Gastroesophageal sphincter (tissue), 3 donors: ENCODE measurements at regions not wholly inside any gene's neighbourhood (a gene's known extent, or its start where the extent isn't known, plus 50 kb on each side); places are given as distances from the start of the nearest gene placed in this dataset.

ENCODE experiments used
- EP300 ChIP-seq: sonication (generic); formaldehyde crosslinking; IDR thresholded peaks from one replicate; pipeline ENCODE4 v1.6.1; 2017; ENCODE audit warnings: antibody characterized with exemption, mild to moderate bottlenecking
- POLR2A ChIP-seq, 2 donors: fragments of 450-650 bp; IDR thresholded peaks; one replicate each; pipeline ENCODE4 v1.6.1; 2017; ENCODE audit warnings: antibody characterized with exemption in 2 of 2, mild to moderate bottlenecking in 2 of 2, moderate library complexity in 1 of 2
- POLR2AphosphoS5 ChIP-seq: sonication (generic); formaldehyde crosslinking; IDR thresholded peaks from one replicate; pipeline ENCODE4 v1.6.1; 2017; ENCODE audit warnings: antibody characterized with exemption
- TF ChIP-seq, protein P1 (sequence below), 4 experiments: fragments of 200-600 bp in 2 of 4; fragments of 450-650 bp in 2 of 4; sonication (generic) in 1 of 4; IDR thresholded peaks; one replicate each; pipeline ENCODE4 v1.5.1; 2017 to 2019; ENCODE audit warnings: antibody characterized with exemption in 4 of 4, mild to moderate bottlenecking in 2 of 4, moderate library complexity in 2 of 4

DNA sequence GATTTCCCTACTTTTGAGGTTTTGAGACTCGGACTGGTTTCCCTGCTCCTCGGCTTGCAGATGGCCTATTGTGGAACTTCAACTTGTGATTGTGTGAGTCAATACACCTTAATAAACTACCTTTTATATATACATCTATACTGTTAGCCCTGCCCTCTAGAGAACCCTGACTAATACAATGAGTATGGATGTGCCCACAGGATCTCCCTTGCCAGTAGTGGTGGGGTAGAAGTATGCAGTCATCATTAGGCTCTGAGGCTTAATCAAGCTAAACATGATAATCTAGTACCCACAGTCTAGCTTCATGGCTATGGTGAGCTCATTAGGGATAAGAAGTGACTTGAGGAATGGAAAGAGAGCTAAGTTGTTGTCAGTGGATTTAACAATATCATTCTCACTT, 412.8 kb upstream of the PTGER4 start:
- TF ChIP-seq, protein P1, sequence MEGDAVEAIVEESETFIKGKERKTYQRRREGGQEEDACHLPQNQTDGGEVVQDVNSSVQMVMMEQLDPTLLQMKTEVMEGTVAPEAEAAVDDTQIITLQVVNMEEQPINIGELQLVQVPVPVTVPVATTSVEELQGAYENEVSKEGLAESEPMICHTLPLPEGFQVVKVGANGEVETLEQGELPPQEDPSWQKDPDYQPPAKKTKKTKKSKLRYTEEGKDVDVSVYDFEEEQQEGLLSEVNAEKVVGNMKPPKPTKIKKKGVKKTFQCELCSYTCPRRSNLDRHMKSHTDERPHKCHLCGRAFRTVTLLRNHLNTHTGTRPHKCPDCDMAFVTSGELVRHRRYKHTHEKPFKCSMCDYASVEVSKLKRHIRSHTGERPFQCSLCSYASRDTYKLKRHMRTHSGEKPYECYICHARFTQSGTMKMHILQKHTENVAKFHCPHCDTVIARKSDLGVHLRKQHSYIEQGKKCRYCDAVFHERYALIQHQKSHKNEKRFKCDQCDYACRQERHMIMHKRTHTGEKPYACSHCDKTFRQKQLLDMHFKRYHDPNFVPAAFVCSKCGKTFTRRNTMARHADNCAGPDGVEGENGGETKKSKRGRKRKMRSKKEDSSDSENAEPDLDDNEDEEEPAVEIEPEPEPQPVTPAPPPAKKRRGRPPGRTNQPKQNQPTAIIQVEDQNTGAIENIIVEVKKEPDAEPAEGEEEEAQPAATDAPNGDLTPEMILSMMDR (IDR thresholded peaks at IDR 0.05) = no peak
- no peak for TF ChIP-seq POLR2A (IDR thresholded peaks at IDR 0.05)
- TF ChIP-seq POLR2AphosphoS5 = no peak
- no peak for TF ChIP-seq EP300
